ENCODE measurements at regions not wholly inside any gene's neighbourhood (a gene's known extent, or its start where the extent isn't known, plus 50 kb on each side); places are given as distances from the start of the nearest gene placed in this dataset.

DNA sequence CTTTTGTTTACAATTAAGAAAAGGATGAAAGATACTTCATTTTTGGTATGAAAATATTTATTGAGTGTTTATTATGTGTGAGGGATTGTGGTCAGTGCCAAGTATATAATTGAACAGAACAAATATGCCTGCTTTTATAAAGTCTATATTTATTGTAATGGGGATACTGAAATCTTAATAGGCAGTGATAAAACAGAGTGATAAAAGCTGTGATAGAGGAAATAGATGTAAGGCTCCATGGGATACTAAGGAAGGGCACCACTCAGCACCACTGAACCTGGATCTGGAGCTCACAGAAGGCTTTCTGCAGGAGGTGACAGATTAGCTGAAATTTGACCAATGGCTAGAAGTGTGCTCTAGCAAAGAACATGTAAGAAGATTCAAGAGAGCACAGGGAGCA lies 263.5 kb downstream of the C4orf33 start:
- intact Hi-C loops (cut with micrococcal nuclease) = no loop called here
- no peak overlapping the region for H3K27ac Mint-ChIP-seq
- Histone ChIP-seq H3K4me1 (ENCODE audit: control insufficient read depth in 2 of 2, insufficient read depth in 2 of 2, low read length in 2 of 2) (no peaks in the 10 kb centered on the region), H3K4me3 (ENCODE audit: control extremely low read depth in 1 of 5, extremely low read depth in 1 of 5, insufficient read depth in 1 of 5, low read depth in 2 of 5, low read length in 4 of 5) (no peak overlapping the region), H4K20me1 (ENCODE audit: control insufficient read depth, insufficient read depth, low read length, poor library complexity, severe bottlenecking) (no peaks in the 10 kb centered on the region), H3K79me2 (ENCODE audit: control insufficient read depth, insufficient read depth, low read length) (no peaks in the 10 kb centered on the region), H3K4me2 (replicated peaks; ENCODE audit: low read depth, low read length, poor library complexity, severe bottlenecking) (no peak overlapping the region), H2AFZ (ENCODE audit: insufficient read depth, low read depth, low read length, poor library complexity, severe bottlenecking) (no peak overlapping the region), H3K27me3 (replicated peaks in 1 of 4; ENCODE audit: control extremely low read depth in 1 of 4, control insufficient read depth in 3 of 4, insufficient read depth in 4 of 4, low read length in 3 of 4) (peaks cover 0 to 5% (median 0%) of the 10 kb centered on the region in 4 experiments), H3K27ac (ENCODE audit: low read length in 2 of 2) (no peak overlapping the region), H3K9me3 (ENCODE audit: control extremely low read depth in 1 of 3, control insufficient read depth in 2 of 3, insufficient read depth in 1 of 3, low read length in 2 of 3) (no peaks in the 10 kb centered on the region), H3K36me3 (replicated peaks in 1 of 2; ENCODE audit: control extremely low read depth in 1 of 2, control insufficient read depth in 1 of 2, extremely low read depth in 1 of 2, insufficient read depth in 2 of 2, low read length in 1 of 2) (no peaks in the 10 kb centered on the region), H3K9ac (ENCODE audit: low read length) (no peak overlapping the region)
- POLR2A ChIA-PET = no interaction called here
- H3K27me3 Mint-ChIP-seq = peaks cover 6% of the 10 kb centered on the region
- ATAC-seq (ENCODE audit: low read depth) (no peak), DNase-seq (no peak)
- H3K4me3 Mint-ChIP-seq = no peak overlapping the region
- CTCF ChIA-PET = interaction anchor here (0.9 kb wide), 1 partner anchor 9 kb away, joined by 3 read pairs; no protein-coding TSS in a partner anchor
- TF ChIP-seq CTCF (IDR thresholded peaks at IDR 0.05) (no peak), EZH2 (IDR thresholded peaks at IDR 0.05; ENCODE audit: borderline replicate concordance, insufficient read depth, low read depth, low read length, poor library complexity, severe bottlenecking) (no peak)
- H3K9me3 Mint-ChIP-seq (ENCODE audit: insufficient read depth) = no peaks in the 10 kb centered on the region
- no peaks in the 10 kb centered on the region for H3K4me1 Mint-ChIP-seq

- DNase-seq (peak; percentile 56), ATAC-seq (ENCODE audit: low read depth) (no peak)
- Mint-ChIP-seq H3K9me3 (ENCODE audit: insufficient read depth) (no peaks in the 10 kb centered on the region), H3K4me3 (no peak overlapping the region), H3K4me1 (no peaks in the 10 kb centered on the region), H3K27me3 (no peaks in the 10 kb centered on the region), H3K27ac (no peak overlapping the region)
- Histone ChIP-seq H3K79me2 (ENCODE audit: control insufficient read depth, insufficient read depth, low read length) (no peaks in the 10 kb centered on the region), H3K9me3 (ENCODE audit: control extremely low read depth in 1 of 3, control insufficient read depth in 2 of 3, insufficient read depth in 1 of 3, low read length in 2 of 3) (no peaks in the 10 kb centered on the region), H3K4me2 (replicated peaks; ENCODE audit: low read depth, low read length, poor library complexity, severe bottlenecking) (no peak overlapping the region), H3K9ac (ENCODE audit: low read length) (no peak overlapping the region), H3K36me3 (replicated peaks in 1 of 2; ENCODE audit: control extremely low read depth in 1 of 2, control insufficient read depth in 1 of 2, extremely low read depth in 1 of 2, insufficient read depth in 2 of 2, low read length in 1 of 2) (no peaks in the 10 kb centered on the region), H3K4me3 (ENCODE audit: control extremely low read depth in 1 of 5, extremely low read depth in 1 of 5, insufficient read depth in 1 of 5, low read depth in 2 of 5, low read length in 4 of 5) (no peak overlapping the region), H3K27me3 (replicated peaks in 1 of 4; ENCODE audit: control extremely low read depth in 1 of 4, control insufficient read depth in 3 of 4, insufficient read depth in 4 of 4, low read length in 3 of 4) (no peaks in the 10 kb centered on the region), H3K27ac (ENCODE audit: low read length in 2 of 2) (no peak overlapping the region), H4K20me1 (ENCODE audit: control insufficient read depth, insufficient read depth, low read length, poor library complexity, severe bottlenecking) (no peaks in the 10 kb centered on the region), H3K4me1 (ENCODE audit: control insufficient read depth in 2 of 2, insufficient read depth in 2 of 2, low read length in 2 of 2) (no peaks in the 10 kb centered on the region), H2AFZ (ENCODE audit: insufficient read depth, low read depth, low read length, poor library complexity, severe bottlenecking) (no peak overlapping the region)
- ChIA-PET POLR2A (no interaction called here), CTCF (interaction anchor here (0.7 to 3.0 kb wide), 9 partner anchors 9 to 279 kb away, joined by 3 to 23 read pairs (median 5); no protein-coding TSS in a partner anchor)
- 60% methylated on average over 1 of the region's 5 CpGs for WGBS (ENCODE audit: insufficient coverage)
- intact Hi-C loops (cut with micrococcal nuclease) = no loop called here
- no peak for TF ChIP-seq EZH2 (IDR thresholded peaks at IDR 0.05; ENCODE audit: borderline replicate concordance, insufficient read depth, low read depth, low read length, poor library complexity, severe bottlenecking)
- TF ChIP-seq CTCF (IDR thresholded peaks at IDR 0.05) = peak; percentile 90
Observed at GRCh38 chr4:129362691-129363274, 266.8 kb downstream of the C4orf33 start.

All from B cell (primary cell).